T follicular helper cell (primary cell): ENCODE measurements at regions not wholly inside any gene's neighbourhood (a gene's known extent, or its start where the extent isn't known, plus 50 kb on each side); places are given as distances from the start of the nearest gene placed in this dataset.
"Not testable (repeated sequence)": the region's sequence is repeated elsewhere in the genome, so short reads cannot be mapped to it uniquely, and the experiment has no call there.

Source experiments
- DNase-seq: peaks from one replicate; pipeline ENCODE4 v3.0.0-alpha.2; 2020; ENCODE audit warnings: low read depth

GRCh38 chr6:814378-815347, 121.7 kb upstream of the EXOC2 start:
- no peak for DNase-seq

- no peak for DNase-seq
These were observed 118.9 kb upstream of the EXOC2 start for GRCh38 chr6:811831-812230.

- no peak for DNase-seq
These were observed 118.3 kb upstream of the EXOC2 start for GRCh38 chr6:811191-811590.

GRCh38 chr6:804771-805170, 111.8 kb upstream of the EXOC2 start:
- no peak for DNase-seq

GRCh38 chr6:804317-804716, 111.4 kb upstream of the EXOC2 start:
- DNase-seq = no peak

- no peak for DNase-seq
These were observed 110.4 kb upstream of the EXOC2 start for GRCh38 chr6:803191-803977.

- no peak for DNase-seq
These were observed 109.8 kb upstream of the EXOC2 start for GRCh38 chr6:802701-803100.

- DNase-seq = not testable (repeated sequence)
These were observed 109.3 kb upstream of the EXOC2 start for GRCh38 chr6:802223-802622.

GRCh38 chr6:799769-800168, 106.8 kb upstream of the EXOC2 start:
- DNase-seq = no peak

GRCh38 chr6:797479-798077, 104.6 kb upstream of the EXOC2 start:
- peak; percentile 6 for DNase-seq

- no peak for DNase-seq
These were observed 102.2 kb upstream of the EXOC2 start for GRCh38 chr6:795046-795685.

- DNase-seq = no peak
These were observed 100.3 kb upstream of the EXOC2 start for GRCh38 chr6:793261-793660.

- DNase-seq = no peak
These were observed 99.7 kb upstream of the EXOC2 start for GRCh38 chr6:792662-793061.

- DNase-seq = no peak
These were observed 95.1 kb upstream of the EXOC2 start for GRCh38 chr6:788058-788457.

GRCh38 chr6:786946-787763, 94.2 kb upstream of the EXOC2 start:
- no peak for DNase-seq

GRCh38 chr6:783966-784735, 91.2 kb upstream of the EXOC2 start:
- no peak for DNase-seq

- no peak for DNase-seq
These were observed 89.2 kb upstream of the EXOC2 start for GRCh38 chr6:782141-782540.

- DNase-seq = no peak
These were observed 88.5 kb upstream of the EXOC2 start for GRCh38 chr6:781350-781961.

GRCh38 chr6:780706-781105, 87.8 kb upstream of the EXOC2 start:
- DNase-seq = no peak

- no peak for DNase-seq
These were observed 84.0 kb upstream of the EXOC2 start for GRCh38 chr6:776951-777350.
